Transverse colon (tissue), 4 donors: ENCODE measurements at regions not wholly inside any gene's neighbourhood (a gene's known extent, or its start where the extent isn't known, plus 50 kb on each side); places are given as distances from the start of the nearest gene placed in this dataset.
"Not testable (repeated sequence)": the region's sequence is repeated elsewhere in the genome, so short reads cannot be mapped to it uniquely, and the experiment has no call there.

Experiments used
- DNase-seq: peaks from one replicate; pipeline ENCODE4 v3.0.0-alpha.2; 2019
- H3K27ac ChIP-seq, 4 donors: fragments of 200-600 bp; sonication (generic); 2 replicates each; pipeline ENCODE4 v1.5.1; 2016 to 2018; ENCODE audit warnings: inconsistent platforms in 4 of 4
- H3K27me3 ChIP-seq: fragments of 200-600 bp; sonication (generic); 2 replicates; pipeline ENCODE4 v1.5.1; 2017; ENCODE audit warnings: inconsistent platforms
- H3K36me3 ChIP-seq, 4 donors: fragments of 200-600 bp; sonication (generic); 2 replicates each; pipeline ENCODE4 v1.5.1; 2017 to 2019; ENCODE audit warnings: inconsistent platforms in 4 of 4
- H3K4me1 ChIP-seq, 4 donors: fragments of 200-600 bp; sonication (generic); 2 replicates each; pipeline ENCODE4 v1.5.1; 2017 to 2020; ENCODE audit warnings: inconsistent platforms in 4 of 4
- H3K4me3 ChIP-seq, 4 donors: fragments of 200-600 bp; sonication (generic); 1 replicate in 1 of 4; 2 replicates in 3 of 4; pipeline versions ENCODE4 v1.5.1 to v1.6.1; 2017 to 2019; ENCODE audit warnings: inconsistent platforms in 4 of 4
- H3K9me3 ChIP-seq, 2 donors: fragments of 200-600 bp; sonication (generic); 2 replicates each; pipeline ENCODE4 v1.5.1; 2017 to 2019; ENCODE audit warnings: inconsistent platforms in 2 of 2
- CTCF ChIP-seq, 5 experiments: fragments of 200-600 bp in 3 of 5; fragments of 450-650 bp in 2 of 5; sonication (generic) in 3 of 5; IDR thresholded peaks; 1 replicate in 2 of 5; 2 replicates in 3 of 5; pipeline ENCODE4 v1.5.1; 2016 to 2017; ENCODE audit warnings: antibody characterized with exemption in 5 of 5, inconsistent platforms in 3 of 5, mild to moderate bottlenecking in 2 of 5, moderate library complexity in 1 of 5
- EP300 ChIP-seq: sonication (generic); formaldehyde crosslinking; IDR thresholded peaks from one replicate; pipeline ENCODE4 v1.6.1; 2017; ENCODE audit warnings: antibody characterized with exemption, low read depth
- POLR2A ChIP-seq: fragments of 450-650 bp; IDR thresholded peaks from one replicate; pipeline ENCODE4 v1.6.1; 2016; ENCODE audit warnings: antibody characterized with exemption, mild to moderate bottlenecking, moderate library complexity
- POLR2AphosphoS5 ChIP-seq, 3 donors: sonication (generic); formaldehyde crosslinking; IDR thresholded peaks; one replicate each; pipeline ENCODE4 v1.6.1; 2016; ENCODE audit warnings: antibody characterized with exemption in 3 of 3
- WGBS, 2 donors: methylation state at CpG; one replicate each; pipeline ENCODE4 v1.1.5; 2018; ENCODE audit warnings: low coverage in 1 of 2; 5-methylcytosine and 5-hydroxymethylcytosine counted together
- in situ Hi-C, 4 donors: fragments of 200-750 bp; cut with MboI; loops; one replicate each; pipeline versions ENCODE4 v1.15.0 to v1.15.1; 2017; ENCODE audit warnings: low sequenced_read_pairs in 3 of 4, low pct_ligation_motif_present in 1 of 4, low pct_unique_long_range_greater_than_20kb in 1 of 4
- intact Hi-C: fragments of 100-400 bp; cut with DNase I; formaldehyde crosslinking; loops from one replicate; pipeline ENCODE4 v1.15.1; 2023; ENCODE audit warnings: low total_unique reads

- Histone ChIP-seq H3K4me1 (no peaks in the 10 kb centered on the region), H3K9me3 (no peaks in the 10 kb centered on the region), H3K27ac (no peak overlapping the region), H3K27me3 (no peaks in the 10 kb centered on the region), H3K36me3 (no peaks in the 10 kb centered on the region), H3K4me3 (no peak overlapping the region)
- in situ Hi-C loops, result no loop called here
- whole genome bisulfite sequencing, 2 donors, result 76 to 79% methylated on average over 4 of the region's 4 CpGs
- intact Hi-C loops, result no loop called here
- no peak for TF ChIP-seq POLR2A
- DNase-seq, result no peak
Measured at GRCh38 chr5:124504081-124504916, 242.1 kb downstream of the ZNF608 start.

- no peak for TF ChIP-seq CTCF (IDR thresholded peaks at IDR 0.05)
- TF ChIP-seq EP300, result no peak
- no peak for TF ChIP-seq POLR2A
- no peak for TF ChIP-seq POLR2AphosphoS5 (IDR thresholded peaks at IDR 0.05)
- 80 to 89% methylated on average over 4 to 5 of the region's 5 CpGs for WGBS, 2 donors
- intact Hi-C loops (no loop called here), in situ Hi-C loops (no loop called here)
- no peak overlapping the region for H3K4me3 ChIP-seq
- H3K4me1 ChIP-seq, result no peaks in the 10 kb centered on the region
- DNase-seq, result no peak
- no peaks in the 10 kb centered on the region for H3K36me3 ChIP-seq
- no peaks in the 10 kb centered on the region for H3K9me3 ChIP-seq
- H3K27me3 ChIP-seq, result no peaks in the 10 kb centered on the region
- H3K27ac ChIP-seq, result no peak overlapping the region
Measured at GRCh38 chr5:124502551-124502950, 243.9 kb downstream of the ZNF608 start.

DNA sequence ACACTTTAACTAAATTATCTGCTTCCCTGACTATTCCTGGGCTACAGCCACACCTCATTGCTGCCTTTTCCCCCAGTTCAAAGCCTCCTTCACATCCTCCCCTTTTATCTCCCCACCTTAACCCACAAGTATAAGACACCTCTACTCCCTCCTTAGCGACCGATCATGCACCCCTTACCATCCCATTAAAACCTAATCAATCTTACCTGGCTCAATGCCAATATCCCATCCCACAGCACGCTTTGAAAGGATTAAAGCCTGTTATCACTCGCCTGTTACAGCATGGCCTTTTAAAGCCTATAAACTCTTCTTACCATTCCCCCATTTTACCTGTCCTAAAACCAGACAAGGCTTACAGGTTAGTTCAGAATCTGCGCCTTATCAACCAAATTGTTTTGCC, 246.6 kb downstream of the ZNF608 start:
- in situ Hi-C loops, intact Hi-C loops, H3K4me3 ChIP-seq, H3K9me3 ChIP-seq, DNase-seq, H3K4me1 ChIP-seq, H3K27me3 ChIP-seq, H3K27ac ChIP-seq, H3K36me3 ChIP-seq: not testable (repeated sequence)
- 92 to 100% methylated on average over 2 to 5 of the region's 5 CpGs for WGBS, 2 donors

- DNase-seq, H3K27ac ChIP-seq, H3K4me3 ChIP-seq, H3K9me3 ChIP-seq, intact Hi-C loops, H3K27me3 ChIP-seq, H3K36me3 ChIP-seq, H3K4me1 ChIP-seq, in situ Hi-C loops: not testable (repeated sequence)
- WGBS, 2 donors, result 44 to 58% methylated on average over 4 of the region's 4 CpGs
Measured at GRCh38 chr5:124496968-124497367, 249.5 kb downstream of the ZNF608 start.

DNA sequence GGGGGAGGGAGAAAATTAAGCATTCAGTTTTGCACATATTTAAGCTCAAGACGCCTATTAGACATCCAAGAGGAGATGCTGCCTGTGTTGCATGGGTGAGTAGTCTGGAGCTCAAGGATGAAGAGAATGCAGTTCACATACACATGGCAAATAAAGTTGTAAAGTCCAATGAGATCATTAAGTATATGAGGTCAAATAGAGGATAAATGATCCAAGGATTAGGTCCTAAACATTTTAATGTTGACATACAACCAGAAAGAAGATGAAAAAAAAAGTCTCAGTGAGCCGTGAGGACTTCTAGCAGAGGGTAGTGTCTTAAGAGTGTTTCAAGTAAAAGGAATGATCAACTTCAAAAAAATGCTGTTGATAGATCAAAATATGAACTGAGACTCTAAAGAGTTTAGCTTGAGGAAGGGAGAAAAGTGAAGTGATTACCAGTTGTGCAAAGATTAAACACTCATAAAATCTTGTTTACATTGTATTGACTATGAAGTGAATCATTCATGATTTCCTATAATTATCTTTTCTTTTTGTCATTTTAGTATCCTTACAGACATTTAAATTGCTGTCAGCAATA, 251.8 kb downstream of the ZNF608 start:
- 77 to 80% methylated on average over 2 of the region's 2 CpGs for WGBS, 2 donors
- no peak overlapping the region for H3K27ac ChIP-seq

More for the DNA sequence above, 251.8 kb downstream of the ZNF608 start:
- in situ Hi-C loops (no loop called here), intact Hi-C loops (no loop called here)
- Histone ChIP-seq H3K4me1 (no peaks in the 10 kb centered on the region), H3K27me3 (no peaks in the 10 kb centered on the region), H3K36me3 (no peaks in the 10 kb centered on the region), H3K4me3 (no peak overlapping the region), H3K9me3 (peaks cover 0 to 5% of the 10 kb centered on the region in 2 donors)
- no peak for TF ChIP-seq CTCF (IDR thresholded peaks at IDR 0.05)
- no peak for TF ChIP-seq EP300
- TF ChIP-seq POLR2AphosphoS5 (IDR thresholded peaks at IDR 0.05), result no peak
- no peak for TF ChIP-seq POLR2A
- DNase-seq, result no peak
